GM12875 (cell line): ENCODE measurements at regions not wholly inside any gene's neighbourhood (a gene's known extent, or its start where the extent isn't known, plus 50 kb on each side); places are given as distances from the start of the nearest gene placed in this dataset.
"Not testable (repeated sequence)": the region's sequence is repeated elsewhere in the genome, so short reads cannot be mapped to it uniquely, and the experiment has no call there.

Experiments used
- H3K4me3 ChIP-seq: one replicate; pipeline ENCODE4 v1.5.1; 2011; ENCODE audit warnings: low read depth, low read length, control low read depth
- TF ChIP-seq, protein P1 (sequence below): IDR thresholded peaks from 2 replicates; pipeline ENCODE4 v1.5.1; 2011; ENCODE audit warnings: low read depth, mild to moderate bottlenecking, control low read depth, inconsistent platforms, low read length, moderate library complexity, borderline replicate concordance; ENCODE audit not compliant: insufficient read depth

DNA sequence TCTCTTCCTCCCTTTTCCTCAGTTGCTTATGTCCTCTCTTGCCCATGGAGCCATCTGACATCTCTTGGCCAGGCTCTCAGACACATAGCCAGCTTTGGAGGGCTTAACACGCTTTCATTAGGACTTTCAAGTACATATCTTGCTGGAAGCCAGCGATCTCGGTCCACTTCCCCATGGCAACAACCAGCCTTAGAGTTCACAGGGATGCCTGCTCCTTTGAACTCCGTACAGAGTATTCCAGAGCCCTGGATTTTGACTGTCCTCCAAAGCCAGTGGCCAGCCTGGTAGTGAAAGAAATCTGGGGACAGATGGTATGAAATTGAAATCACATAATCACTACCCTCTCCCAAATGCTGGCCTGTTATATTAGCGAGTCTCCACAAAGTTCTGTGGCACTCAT is 370.5 kb upstream of the NPVF start:
- TF ChIP-seq, protein P1, sequence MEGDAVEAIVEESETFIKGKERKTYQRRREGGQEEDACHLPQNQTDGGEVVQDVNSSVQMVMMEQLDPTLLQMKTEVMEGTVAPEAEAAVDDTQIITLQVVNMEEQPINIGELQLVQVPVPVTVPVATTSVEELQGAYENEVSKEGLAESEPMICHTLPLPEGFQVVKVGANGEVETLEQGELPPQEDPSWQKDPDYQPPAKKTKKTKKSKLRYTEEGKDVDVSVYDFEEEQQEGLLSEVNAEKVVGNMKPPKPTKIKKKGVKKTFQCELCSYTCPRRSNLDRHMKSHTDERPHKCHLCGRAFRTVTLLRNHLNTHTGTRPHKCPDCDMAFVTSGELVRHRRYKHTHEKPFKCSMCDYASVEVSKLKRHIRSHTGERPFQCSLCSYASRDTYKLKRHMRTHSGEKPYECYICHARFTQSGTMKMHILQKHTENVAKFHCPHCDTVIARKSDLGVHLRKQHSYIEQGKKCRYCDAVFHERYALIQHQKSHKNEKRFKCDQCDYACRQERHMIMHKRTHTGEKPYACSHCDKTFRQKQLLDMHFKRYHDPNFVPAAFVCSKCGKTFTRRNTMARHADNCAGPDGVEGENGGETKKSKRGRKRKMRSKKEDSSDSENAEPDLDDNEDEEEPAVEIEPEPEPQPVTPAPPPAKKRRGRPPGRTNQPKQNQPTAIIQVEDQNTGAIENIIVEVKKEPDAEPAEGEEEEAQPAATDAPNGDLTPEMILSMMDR, result no peak
- H3K4me3 ChIP-seq, result no peak overlapping the region

DNA sequence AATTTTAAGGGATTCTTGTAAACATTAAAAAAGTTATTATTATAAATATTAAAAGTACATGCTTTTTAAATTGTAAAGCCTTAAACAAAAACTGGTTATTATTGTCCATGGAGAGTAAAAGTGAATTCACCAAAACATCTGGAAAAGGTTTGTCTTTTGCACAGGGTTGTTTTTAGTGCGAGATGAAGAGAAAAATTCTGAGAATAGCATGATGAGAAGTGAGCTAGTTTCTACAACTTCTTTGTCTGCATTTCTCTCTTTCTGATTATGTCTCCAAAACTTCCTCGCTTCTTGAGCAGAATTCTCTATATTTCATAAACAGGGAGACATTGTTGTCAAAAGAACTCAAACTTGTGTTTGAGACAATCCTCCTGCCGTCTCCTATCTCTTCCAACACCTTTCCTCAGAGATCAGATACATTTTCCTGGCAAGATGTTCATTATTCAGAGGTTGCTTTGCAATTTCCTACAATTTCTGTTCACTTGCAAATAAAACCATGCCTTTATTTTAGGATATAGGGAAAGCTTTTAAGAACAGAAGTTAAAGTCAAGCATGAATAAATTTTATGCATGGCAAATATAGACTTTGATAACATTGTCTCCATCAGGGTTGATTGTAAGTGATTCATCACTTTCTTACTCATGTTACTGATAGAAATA is 372.1 kb upstream of the NPVF start:
- no peak overlapping the region for H3K4me3 ChIP-seq
- TF ChIP-seq, protein P1, result no peak

DNA sequence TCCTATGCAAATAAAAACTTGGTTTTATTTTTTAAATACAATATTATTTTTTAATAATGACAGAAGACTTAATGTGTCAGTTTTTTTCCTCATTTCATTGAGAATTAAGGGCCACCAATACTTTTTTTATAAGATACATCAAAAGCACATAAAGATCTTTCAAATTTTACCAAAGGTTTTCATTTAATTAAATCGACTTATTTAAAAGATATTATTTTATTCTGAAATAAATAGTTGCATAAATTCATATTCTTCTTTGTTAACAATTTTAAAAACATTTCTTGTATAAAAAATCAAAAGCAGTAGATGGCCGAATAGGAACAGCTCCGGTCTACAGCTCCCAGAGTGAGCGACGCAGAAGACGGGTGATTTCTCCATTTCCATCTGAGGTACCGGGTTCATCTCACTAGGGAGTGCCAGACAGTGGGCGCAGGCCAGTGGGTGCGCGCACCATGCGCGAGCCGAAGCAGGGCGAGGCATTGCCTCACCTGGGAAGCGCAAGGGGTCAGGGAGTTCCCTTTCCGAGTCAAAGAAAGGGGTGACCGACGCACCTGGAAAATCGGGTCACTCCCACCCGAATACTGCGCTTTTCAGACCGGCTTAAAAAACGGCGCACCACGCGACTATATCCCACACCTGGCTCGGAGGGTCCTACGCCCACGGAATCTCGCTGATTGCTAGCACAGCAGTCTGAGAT is 374.6 kb upstream of the NPVF start:
- H3K4me3 ChIP-seq, result not testable (repeated sequence)

DNA sequence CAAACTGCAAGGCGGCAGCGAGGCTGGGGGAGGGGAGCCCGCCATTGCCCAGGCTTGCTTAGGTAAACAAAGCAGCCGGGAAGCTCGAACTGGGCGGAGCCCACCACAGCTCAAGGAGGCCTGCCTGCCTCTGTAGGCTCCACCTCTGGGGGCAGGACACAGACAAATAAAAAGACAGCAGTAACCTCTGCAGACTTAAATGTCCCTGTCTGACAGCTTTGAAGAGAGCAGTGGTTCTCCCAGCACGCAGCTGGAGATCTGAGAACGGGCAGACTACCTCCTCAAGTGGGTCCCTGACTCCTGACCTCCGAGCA is 375.1 kb upstream of the NPVF start:
- not testable (repeated sequence) for H3K4me3 ChIP-seq

DNA sequence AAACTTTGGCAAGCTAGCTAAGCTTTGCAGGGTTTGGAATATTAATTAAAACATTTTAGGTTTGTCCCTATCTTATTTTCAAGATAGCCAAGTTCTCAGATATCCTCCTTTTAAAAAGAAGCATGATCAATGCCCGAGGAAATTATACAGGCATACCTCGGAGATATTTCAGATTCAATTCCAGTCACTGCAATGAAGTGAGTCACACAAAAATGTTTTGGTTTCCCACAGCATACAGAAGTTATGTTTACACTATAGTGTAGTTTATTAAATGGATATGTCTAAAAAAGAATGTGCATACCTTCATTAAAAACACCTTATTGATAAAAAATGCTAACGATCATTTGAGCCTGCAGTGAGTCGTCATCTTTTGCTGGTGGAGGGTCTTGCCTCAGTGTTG is 382.9 kb upstream of the NPVF start:
- no peak overlapping the region for H3K4me3 ChIP-seq
- TF ChIP-seq, protein P1, result no peak

DNA sequence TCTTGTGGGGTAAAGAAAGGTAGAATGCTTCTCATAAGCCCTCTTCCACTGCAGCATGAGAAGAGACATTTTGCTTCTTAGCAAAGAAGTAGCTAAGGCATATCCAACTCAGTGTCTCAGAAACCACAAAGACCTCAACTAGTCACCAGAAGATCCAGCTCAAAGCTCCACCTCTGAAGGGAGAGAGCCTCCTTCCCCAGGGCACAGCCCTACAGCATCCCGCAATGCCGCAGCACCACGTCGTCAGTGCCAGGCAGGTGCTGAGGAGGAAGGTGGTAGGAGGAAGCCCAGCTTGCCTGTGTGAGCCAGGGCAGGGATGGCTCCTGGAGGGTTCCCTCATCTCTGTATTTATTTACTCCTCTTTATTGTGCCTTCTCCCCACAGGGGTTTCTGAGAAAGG is 385.6 kb upstream of the NPVF start:
- no peak overlapping the region for H3K4me3 ChIP-seq
- TF ChIP-seq, protein P1, result no peak

DNA sequence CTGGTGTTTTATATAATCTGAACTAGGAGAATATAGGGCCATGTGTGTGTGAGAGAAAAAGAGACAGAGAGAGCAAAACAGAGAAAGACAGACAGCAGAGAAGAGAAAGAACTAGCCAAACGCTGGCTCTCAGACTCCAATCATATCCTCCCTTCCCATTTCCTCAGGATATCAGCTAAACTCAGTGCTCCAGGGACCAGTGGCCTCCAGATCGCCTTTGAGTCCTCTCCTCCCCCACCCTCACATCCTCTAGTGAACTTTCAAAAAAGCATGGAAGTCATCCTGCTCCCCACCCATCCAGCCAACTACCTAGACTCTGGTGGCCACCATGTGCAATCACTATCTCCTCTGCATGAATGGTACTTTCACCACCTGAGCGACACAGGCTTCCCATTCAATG is 386.1 kb upstream of the NPVF start:
- H3K4me3 ChIP-seq, result no peak overlapping the region
- TF ChIP-seq, protein P1, result no peak

DNA sequence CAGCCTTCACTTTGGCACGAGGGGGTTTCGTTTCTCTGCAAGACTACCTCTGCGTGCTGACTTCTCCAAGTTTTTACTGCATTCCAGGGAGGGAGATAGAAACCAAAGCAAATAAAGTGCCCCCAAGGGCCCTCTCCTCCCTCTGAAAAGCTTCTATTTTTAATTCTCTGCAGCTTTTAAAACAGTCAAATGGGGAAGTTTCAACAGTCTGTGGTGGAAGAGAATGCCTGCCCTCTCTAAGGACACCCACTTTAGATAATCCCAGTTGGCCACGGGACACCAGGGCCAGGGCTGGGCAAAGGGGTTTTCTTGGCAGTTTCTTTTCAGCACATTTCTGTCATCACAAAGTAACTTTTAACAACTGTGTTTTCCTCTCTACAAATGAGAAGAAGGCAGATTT is 386.7 kb upstream of the NPVF start:
- no peak overlapping the region for H3K4me3 ChIP-seq
- TF ChIP-seq, protein P1, result no peak
